Suprapubic skin (tissue), 3 donors: ENCODE measurements at regions not wholly inside any gene's neighbourhood (a gene's known extent, or its start where the extent isn't known, plus 50 kb on each side); places are given as distances from the start of the nearest gene placed in this dataset.

Source experiments
- EP300 ChIP-seq: sonication (generic); formaldehyde crosslinking; IDR thresholded peaks from one replicate; pipeline ENCODE4 v1.6.1; 2017; ENCODE audit warnings: antibody characterized with exemption
- POLR2A ChIP-seq, 2 donors: fragments of 450-650 bp; IDR thresholded peaks; one replicate each; pipeline ENCODE4 v1.6.1; 2017; ENCODE audit warnings: antibody characterized with exemption in 2 of 2, mild to moderate bottlenecking in 2 of 2, moderate library complexity in 2 of 2
- TF ChIP-seq, protein P1 (sequence below), 2 donors: fragments of 200-600 bp in 1 of 2; fragments of 450-650 bp in 1 of 2; sonication (generic) in 1 of 2; IDR thresholded peaks; one replicate each; pipeline ENCODE4 v1.5.1; 2016 to 2019; ENCODE audit warnings: antibody characterized with exemption in 2 of 2, mild to moderate bottlenecking in 1 of 2, moderate library complexity in 1 of 2

DNA sequence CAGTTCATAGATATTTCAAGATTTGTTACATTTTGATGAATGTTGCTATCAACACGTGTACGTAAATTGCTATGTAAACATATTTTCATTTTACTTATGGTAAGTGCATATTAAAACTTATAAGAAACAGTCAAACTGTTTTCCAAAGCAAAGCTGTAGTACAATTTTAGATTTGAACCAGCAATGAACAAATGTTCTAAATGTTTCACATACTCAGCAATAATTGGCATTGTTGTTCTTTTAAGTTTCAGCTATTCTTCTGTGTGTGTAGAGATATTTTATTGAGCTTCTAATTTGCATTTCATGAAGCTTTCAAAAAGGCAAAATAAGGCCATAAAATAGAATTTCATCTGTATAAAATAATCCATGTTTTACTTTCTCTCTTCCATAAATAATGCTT lies 1433.2 kb downstream of the LRFN5 start:
- TF ChIP-seq POLR2A (IDR thresholded peaks at IDR 0.05) (no peak), EP300 (no peak)
- TF ChIP-seq, protein P1, sequence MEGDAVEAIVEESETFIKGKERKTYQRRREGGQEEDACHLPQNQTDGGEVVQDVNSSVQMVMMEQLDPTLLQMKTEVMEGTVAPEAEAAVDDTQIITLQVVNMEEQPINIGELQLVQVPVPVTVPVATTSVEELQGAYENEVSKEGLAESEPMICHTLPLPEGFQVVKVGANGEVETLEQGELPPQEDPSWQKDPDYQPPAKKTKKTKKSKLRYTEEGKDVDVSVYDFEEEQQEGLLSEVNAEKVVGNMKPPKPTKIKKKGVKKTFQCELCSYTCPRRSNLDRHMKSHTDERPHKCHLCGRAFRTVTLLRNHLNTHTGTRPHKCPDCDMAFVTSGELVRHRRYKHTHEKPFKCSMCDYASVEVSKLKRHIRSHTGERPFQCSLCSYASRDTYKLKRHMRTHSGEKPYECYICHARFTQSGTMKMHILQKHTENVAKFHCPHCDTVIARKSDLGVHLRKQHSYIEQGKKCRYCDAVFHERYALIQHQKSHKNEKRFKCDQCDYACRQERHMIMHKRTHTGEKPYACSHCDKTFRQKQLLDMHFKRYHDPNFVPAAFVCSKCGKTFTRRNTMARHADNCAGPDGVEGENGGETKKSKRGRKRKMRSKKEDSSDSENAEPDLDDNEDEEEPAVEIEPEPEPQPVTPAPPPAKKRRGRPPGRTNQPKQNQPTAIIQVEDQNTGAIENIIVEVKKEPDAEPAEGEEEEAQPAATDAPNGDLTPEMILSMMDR (IDR thresholded peaks at IDR 0.05): no peak
